ENCODE measurements at regions not wholly inside any gene's neighbourhood (a gene's known extent, or its start where the extent isn't known, plus 50 kb on each side); places are given as distances from the start of the nearest gene placed in this dataset.
"Not testable (repeated sequence)": the region's sequence is repeated elsewhere in the genome, so short reads cannot be mapped to it uniquely, and the experiment has no call there.

GRCh38 chr3:13197795-13198194, 124.6 kb upstream of the IQSEC1 start:
- DNase-seq (ENCODE audit: low spot score): peak; percentile 88

DNA sequence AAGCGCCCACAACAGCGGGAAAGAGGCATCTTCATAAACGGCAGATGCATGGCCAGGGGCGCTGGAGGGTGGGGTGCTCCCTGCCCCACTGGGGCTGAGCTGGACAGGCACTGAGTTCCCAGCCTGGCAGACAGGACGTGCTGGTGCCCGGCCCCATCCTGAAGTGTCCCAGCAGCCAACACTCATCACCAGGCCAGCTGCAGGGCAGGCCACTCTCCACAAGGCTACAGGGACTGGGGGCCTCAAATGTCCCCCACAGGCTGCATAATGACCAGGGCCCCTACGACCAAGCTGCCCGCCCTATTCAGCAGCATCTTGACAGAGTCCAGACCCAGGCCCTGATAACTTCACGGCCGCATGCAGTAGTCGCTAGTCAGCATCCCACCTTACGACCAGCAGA, 124.1 kb upstream of the IQSEC1 start:
- DNase-seq (ENCODE audit: low spot score) (no peak), ATAC-seq (no peak)

More at GRCh38 chr3:13197795-13198194, 124.6 kb upstream of the IQSEC1 start:
- ATAC-seq: peak; percentile 92

DNA sequence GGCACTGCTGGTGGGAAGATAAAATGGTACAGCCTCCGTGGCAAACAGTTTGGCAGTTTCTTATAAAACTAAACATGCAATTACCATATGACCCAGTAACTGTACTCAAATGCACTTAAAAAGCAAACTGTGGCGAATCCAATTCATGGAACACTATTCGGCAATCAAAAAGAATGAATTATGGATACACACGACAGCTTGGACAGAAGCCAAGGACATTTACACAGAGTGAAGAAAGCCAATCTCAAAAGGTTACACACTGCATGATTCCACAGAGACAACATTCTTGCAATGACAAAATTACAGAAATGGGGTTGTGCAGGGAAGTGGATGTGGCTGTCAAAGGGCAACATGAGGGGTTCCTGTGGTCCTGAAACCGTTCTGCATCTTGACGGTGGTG, 122.1 kb upstream of the IQSEC1 start:
- DNase-seq (ENCODE audit: low spot score): no peak
- no peak for ATAC-seq

GRCh38 chr3:13194285-13195209, 121.3 kb upstream of the IQSEC1 start:
- ATAC-seq: no peak

DNA sequence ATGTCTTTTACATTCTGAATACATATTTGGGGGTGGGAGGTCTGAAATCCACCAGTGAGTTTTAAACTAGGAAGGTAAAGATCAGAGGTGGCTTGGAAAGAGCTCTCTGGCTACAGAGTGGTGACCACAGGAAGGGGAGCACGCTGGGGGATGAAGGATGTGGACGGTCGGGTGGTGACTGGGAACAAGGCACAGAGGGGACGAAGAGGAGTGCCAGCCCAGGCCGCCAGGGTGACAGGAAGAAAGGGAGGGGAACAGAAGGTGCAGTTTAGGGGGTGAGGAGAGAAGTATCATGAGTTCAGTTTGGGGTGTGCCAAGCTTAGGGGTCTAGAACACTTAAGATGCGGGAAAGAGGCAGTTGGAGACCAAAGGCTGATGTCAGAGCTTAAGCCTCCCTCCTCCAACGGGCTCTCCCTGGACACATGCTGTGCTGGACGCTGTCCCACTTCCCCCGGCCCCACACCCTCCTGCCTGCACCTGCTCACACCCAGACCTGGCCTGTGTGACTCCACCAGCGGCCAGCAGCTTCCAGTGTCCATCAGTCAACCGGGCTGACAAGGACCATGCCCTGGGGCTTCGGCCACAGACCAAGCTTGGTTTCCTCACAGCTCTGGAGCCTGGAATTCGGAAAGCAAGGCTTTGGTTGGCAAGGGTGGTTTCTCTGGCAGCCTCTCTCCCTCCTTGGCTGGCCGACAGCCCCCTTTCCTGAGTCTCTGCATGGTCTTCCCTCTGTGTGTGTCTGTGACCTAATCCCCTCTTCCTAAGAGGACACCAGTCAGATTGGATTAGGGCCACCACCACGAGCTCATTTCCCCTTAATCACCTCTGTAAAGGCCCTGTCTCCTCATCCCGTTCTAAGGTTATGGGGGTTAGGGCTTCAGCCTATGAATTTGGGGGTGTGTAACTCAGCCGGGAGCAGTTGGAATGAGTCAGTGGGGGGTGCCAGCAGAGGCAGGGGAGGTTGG, 120.4 kb upstream of the IQSEC1 start:
- DNase-seq (ENCODE audit: low spot score): no peak
- no peak for ATAC-seq

More at GRCh38 chr3:13194285-13195209, 121.3 kb upstream of the IQSEC1 start:
- DNase-seq (ENCODE audit: low spot score): no peak

DNA sequence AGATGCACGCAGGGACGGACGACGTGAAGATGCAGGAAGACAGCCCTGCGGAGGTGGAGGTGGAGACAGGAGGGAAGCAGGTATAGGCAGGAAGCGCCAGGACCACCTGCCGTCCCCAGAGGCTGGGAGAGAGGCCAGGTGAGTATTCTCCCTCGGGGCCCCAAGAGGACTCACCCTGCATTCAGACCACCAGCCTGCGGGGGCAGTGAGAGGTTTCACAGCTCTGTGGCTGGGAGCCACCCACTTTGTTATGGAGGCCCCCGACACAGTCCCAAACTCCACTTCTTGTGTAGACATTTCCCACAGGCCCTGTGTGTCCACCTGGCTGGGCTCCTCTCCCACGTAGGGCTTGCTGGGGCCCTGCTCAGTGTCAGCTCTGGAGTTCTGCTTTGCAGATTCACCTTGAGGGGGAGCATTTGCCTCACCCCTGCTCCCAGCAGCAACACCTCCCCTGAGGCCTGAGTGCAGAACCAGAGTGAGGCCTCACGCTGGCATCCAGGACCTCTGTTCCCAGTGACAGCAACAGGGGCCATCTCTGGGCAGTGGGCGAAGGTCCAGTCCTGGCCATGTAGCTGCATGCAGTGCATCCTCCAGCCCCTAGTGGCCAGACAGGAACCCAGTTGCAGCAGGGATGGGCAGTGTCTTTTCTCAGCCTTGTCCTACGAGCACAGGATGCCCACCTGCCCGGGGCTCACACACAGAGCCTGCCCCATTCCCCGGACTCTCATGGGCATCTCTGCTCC, 119.4 kb upstream of the IQSEC1 start:
- DNase-seq (ENCODE audit: low spot score): no peak

GRCh38 chr3:13191016-13191415, 117.8 kb upstream of the IQSEC1 start:
- DNase-seq (ENCODE audit: low spot score): no peak
- ATAC-seq: no peak

More for the DNA sequence above, 119.4 kb upstream of the IQSEC1 start:
- peak; percentile 12 for ATAC-seq

GRCh38 chr3:13190378-13190765, 117.1 kb upstream of the IQSEC1 start:
- DNase-seq (ENCODE audit: low spot score) (no peak), ATAC-seq (no peak)

DNA sequence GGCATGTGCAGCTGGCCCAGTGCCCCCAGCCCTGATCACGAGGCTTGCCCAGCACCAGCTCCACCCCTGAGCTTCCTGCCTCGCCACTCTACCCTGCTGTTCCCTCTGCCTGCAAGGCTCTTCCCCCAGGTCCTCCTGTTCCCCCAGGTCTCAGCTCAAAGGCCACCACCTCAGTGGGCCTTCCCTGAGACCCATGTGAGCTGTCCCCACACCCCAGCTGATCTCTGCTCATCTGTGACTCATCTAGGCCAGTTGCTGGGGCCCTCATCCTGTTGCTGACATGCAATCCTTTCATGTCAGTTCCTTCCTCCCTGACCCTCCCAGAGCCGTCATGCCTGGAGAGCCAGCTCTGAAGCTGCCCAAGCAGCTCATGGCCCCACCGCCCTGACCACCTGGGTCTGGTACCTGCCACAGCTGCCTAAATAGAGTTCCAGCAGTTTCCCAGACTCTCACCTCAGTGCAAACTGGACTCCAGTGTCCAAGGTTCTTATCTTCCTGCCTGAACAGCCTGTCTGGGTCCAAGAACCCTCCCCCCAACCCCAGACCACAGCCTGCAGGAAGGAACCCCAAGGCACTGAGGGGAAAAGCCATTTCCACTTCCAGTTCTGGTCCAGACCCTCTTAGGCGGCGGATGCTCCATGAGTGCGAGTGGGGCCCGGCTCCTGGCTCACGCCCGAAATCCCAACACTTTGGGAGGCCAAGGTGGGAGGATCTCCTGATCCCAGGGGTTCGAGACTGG, 116.6 kb upstream of the IQSEC1 start:
- ATAC-seq (peak; percentile 57), DNase-seq (ENCODE audit: low spot score) (no peak)

DNA sequence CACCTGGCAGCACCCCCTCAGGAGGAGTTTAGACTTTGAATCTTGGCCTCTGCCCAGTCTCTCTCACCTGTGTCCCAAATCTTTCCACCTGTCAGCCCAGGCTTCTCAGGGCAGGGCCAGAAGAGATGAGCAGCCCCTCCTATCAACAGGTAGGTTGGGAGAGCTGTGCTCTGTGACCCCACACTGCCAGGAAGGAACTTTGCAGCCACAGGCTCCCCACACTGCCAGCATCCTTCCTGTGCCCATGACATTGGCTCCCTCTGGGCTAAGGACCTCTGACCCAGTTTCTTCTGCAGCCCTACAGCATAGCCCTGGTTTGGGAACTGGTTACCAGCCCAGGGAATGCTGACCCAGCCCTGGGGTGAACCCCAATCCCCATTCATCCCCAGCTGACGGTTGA, 115.7 kb upstream of the IQSEC1 start:
- ATAC-seq (peak; percentile 43), DNase-seq (ENCODE audit: low spot score) (no peak)

DNA sequence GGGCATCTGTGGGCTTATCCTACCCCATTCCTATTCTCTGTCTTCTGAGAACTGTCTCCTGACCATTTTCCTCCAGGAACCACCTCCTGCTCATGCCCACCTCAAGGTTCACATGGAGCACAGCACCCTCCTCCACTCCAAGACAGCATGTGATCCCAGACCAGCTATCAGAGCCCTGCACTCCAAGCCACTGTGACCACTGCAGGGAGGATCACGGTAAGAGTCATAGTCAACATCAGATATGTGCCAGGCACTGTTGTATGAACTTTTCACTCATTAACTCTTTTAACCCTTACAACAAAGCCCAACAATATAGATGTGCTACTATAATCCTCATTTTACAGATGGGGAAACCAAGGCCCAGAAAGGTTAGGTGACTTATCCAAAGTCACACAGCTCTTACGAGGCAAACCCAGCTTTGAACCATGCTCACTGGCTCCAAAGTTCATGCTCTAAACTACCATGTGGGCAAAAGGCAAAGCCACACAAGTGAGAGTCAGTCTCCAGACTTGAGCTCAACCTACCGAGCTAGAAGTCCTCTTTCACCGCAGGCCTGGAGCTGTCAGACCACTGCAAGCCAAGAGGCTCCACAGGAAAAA, 115.1 kb upstream of the IQSEC1 start:
- DNase-seq (ENCODE audit: low spot score) (no peak), ATAC-seq (no peak)

GRCh38 chr3:13187593-13187992, 114.4 kb upstream of the IQSEC1 start:
- DNase-seq (ENCODE audit: low spot score): no peak
- ATAC-seq: no peak

- no peak for DNase-seq (ENCODE audit: low spot score)
- ATAC-seq: no peak
Observed at GRCh38 chr3:13186435-13186815, 113.2 kb upstream of the IQSEC1 start.

GRCh38 chr3:13185737-13186434, 112.7 kb upstream of the IQSEC1 start:
- DNase-seq (ENCODE audit: low spot score): no peak
- ATAC-seq: no peak

DNA sequence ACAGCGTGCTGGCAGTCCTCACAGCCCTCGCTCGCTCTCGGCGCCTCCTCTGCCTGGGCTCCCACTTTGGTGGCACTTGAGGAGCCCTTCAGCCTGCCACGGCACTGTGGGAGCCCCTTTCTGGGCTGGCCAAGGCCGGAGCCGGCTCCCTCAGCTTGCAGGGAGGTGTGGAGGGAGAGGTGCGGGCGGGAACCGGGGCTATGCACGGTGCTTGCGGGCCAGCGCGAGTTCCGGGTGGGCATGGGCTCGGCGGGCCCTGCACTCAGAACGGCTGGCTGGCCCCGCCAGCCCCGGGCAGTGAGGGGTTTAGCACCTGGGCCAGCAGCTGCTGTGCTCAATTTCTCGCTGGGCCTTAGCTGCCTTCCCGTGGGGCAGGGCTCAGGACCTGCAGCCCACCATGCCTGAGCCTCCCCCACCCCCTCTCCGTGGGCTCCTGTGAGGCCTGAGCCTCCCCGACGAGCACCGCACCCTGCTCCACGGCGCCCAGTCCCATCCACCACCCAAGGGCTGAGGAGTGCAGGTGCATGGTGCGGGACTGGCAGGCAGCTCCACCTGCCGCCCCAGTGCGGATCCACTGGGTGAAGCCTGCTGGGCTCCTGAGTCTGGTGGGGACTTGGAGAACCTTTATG, 106.5 kb upstream of the IQSEC1 start:
- ATAC-seq; DNase-seq (ENCODE audit: low spot score): not testable (repeated sequence)

DNA sequence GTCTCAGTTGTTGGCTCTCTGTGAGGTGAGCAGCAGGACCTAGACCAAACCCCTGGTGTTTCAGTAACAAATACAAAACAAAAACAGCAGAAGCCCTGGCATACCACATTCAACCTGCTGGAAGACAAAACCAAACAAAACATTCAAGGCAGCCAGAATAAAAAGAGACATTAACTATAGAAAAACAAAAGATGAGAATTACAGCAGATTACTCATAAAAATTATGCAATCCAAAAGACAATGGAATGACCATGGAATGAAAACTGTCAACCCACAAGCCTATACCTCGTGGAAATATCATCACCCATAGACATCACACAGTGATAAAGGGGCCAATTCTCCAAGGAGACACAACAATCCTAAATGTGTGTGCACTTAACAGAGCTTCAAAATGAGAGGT, 106.0 kb upstream of the IQSEC1 start:
- ATAC-seq: no peak

DNA sequence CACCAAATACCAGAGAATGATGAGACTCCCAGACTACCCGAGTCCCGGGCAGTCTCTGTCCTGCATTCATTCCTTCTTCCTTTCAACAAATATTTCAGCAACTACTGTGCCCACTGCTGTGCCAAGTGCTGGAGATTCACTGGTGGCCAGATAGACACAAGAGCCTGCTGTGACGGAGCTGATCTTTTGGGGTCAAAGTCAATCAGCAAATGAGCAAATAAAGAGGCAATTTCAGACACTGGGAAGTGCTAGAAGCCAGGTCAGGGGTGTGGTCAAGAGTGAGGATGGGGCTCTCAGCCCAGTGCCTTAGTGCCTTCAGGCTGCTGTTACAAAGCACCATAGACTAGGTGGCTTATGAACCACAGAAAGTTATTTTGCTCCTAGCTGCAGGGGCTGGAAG, 104.9 kb upstream of the IQSEC1 start:
- DNase-seq (ENCODE audit: low spot score): no peak
- peak; percentile 73 for ATAC-seq

More for the DNA sequence above, 106.0 kb upstream of the IQSEC1 start:
- DNase-seq (ENCODE audit: low spot score): no peak

DNA sequence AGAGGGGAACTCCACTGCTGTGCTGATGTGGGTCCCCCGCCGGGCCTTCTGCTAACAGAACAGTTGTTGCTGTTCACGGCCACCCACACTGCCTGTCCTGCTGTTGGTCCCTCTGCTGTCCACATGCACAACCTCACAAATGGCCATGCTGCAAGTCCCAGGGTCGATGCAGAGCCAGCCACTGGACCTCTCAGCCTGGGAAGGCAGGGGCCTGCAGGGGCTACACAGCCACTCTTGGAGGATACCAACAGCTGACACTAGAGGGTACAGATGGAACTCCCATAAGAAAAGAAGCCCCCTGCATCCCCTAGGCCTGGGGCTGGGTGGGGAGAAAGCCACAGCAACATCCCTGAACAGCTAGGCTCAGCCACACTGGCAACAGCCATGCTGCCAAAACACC, 104.4 kb upstream of the IQSEC1 start:
- DNase-seq (ENCODE audit: low spot score) (no peak), ATAC-seq (no peak)

DNA sequence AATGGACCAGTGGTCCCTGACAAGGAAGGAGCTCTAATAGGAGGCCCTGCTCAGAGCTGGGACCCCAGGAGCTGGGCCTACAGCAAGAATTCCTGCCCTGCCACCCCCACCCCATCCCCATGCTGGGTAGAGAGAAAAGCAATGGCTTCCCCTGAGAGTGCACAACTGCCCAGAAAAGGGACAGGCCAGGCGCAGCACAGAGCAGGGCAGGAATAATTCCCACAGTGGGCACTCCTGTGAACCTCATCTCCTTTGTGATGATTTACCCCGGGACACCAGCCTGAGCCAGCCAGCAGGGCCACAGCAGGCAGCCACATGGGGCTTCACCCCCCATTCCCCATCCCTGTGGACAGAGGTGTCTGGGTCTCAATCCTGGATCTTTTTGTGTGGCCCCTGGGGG, 104.0 kb upstream of the IQSEC1 start:
- DNase-seq (ENCODE audit: low spot score) (no peak), ATAC-seq (no peak)

Data from left lobe of liver (tissue), 2 donors.